HG02763 (cell line): ENCODE measurements at regions not wholly inside any gene's neighbourhood (a gene's known extent, or its start where the extent isn't known, plus 50 kb on each side); places are given as distances from the start of the nearest gene placed in this dataset.

Experiments
- ATAC-seq: cut with Tn5 transposase; IDR thresholded peaks from one replicate; pipeline ENCODE4 v1.9.1; 2021; ENCODE audit warnings: mild to moderate bottlenecking, moderate library complexity; ENCODE audit not compliant: unreplicated experiment

DNA sequence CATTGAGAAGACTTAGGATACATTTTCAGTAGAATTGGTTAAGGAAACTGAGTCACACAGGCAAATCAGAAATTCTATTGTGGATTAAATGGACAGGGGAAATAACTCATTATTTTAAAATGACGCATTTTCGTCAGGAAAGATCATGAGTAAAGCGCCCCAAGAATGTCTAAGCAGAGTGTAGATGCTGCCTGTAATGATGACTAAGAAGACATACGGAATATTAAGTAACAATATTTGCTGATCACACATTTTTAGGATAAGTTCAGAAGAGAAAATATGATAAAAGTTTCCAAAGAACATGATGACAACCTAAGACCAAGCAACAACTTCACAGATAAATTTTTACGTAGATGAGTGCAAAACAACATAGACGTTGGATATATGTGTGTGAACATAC, 596.3 kb upstream of the TENM3 start:
- no peak for ATAC-seq

DNA sequence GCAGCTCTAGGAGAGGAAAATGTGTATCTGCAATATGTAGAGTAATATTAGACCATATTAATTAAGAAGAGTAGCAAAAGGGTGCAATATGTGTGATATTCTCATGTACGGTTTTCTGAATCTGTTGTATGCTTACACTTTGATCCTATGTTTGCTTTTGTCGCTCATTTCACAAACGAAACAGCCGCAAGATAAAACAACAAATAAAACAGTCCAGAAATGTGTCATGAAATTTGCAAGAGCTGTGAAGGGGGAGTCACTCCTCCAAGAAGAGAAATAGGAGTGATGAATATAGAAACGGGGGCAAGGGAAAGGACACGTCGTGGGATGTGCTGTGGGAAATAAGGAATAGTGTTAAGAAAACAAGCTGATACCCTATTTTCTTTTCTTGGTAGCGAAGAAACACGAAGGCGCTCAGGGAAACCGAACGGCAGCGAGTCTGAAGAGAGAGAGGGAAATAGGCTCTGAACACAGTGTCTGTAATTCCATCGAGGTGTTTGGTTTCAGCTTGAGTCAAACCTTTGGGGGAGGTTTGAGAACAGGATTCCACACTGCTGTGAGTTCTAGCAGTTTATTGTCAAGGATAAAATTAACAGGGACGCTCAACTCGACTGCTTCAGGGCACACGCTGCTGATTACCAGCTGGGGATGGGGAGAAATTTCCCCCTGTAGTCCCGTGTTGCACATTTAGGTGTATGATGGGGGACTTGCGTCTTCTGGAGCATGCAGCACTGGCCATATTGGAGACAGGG, 595.6 kb upstream of the TENM3 start:
- ATAC-seq = no peak

DNA sequence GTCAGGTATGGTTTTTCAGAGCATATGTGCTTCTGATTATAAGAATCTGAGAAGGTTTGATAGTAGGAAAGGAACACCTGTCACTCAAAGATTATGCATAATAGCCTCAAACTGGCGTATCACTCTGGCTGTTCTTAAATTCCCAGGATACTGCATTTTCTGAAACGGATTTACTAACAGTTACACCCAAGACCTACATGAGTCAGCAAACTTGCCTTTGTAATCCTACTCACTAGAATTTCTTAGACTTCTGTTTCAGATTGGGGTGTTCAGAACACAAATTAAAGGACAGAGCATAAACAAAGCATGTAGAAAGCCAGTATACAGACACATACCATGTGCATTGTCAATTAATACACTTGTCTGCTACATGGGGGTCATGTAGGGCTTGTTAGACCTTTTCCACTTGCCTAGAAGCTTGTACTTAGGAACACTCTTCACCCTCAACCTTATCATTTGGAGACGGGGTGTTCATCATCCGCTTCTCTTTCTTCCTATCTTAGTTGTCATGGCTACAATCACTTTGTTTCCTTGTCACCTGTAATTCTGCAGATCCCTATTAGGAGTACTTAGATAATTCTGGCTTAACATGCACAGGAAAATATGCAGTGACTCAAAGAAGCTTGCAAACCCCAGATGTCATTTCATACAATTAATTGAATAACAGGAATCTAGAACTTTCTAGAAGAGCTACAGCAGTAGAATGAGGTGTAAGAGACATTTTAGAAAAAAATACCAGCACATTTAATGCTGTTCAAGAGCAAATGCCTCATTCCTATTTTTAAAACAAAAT, 593.0 kb upstream of the TENM3 start:
- no peak for ATAC-seq

DNA sequence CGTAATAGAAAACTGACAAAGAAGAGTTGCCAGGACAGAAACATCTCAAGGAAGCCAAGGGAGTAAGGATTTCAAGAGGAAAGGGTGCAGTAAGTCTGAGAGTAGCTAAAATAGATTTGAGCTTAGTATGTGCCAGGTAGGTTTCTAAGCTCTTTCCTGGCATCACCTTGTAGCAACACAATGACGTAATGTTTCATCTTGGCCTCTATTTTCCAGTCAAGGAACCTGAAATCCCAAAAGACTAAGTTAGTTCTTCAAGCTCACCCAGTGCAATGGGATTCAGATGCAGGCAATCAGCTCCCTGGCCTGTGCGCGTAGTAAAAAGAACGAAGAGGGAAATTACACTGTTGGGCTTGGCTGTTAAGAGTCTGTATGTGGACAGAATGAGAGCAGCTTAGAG, 586.5 kb upstream of the TENM3 start:
- ATAC-seq = no peak

DNA sequence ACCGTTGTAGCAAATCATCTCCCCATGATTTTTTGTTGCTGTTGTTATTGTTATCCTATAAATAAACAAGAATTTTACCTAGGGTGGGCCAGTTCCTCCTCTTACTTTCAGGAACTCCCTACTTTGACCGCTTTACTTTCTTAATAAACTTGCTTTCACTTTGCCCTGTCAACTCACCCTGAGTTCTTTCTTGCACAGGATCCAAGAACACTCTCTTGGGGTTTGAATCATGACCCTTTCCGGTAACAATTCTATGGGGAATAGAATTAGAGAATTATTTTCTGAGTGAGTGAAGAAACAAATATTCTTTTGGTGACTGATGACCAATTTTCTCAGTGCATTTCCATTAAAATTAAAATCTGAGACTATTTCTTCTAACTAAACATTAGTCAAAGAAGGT, 584.0 kb upstream of the TENM3 start:
- ATAC-seq = no peak

DNA sequence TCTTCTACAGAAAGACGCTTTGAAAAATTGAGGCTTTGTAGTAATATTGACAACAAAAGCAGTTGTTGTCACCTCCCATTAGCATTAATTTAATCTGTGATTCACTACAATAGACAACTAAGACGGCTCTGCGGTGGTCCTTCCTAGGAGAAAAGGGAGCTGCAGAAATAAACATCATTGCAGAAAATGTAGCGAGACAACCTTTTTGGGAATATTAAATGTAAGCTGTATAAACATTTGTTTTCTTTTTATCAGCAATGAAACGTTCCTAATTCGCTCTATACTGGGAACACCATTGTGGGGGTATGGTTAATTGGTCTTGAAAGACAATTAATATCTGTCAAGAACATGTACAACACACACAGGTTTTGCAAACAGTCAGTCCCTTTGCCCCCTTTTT, 583.3 kb upstream of the TENM3 start:
- ATAC-seq = no peak

DNA sequence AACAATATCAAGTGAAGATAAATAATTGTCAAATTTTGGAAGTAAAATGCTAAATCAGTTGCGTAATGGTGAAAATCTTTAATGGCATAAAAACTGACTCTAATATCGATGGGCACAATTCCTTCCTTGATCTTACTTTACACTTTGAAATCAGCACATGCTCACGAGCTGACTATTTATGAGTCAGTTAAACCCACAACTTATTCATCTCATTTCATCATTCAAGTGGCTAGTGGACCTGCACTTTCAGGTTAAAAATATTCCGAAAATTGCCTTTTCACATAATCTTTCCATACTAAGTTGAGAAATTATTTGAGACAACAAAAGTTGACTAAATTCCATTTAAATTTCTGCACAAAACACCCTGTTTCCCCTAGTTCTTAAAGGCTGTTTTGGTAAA, 582.1 kb upstream of the TENM3 start:
- no peak for ATAC-seq

DNA sequence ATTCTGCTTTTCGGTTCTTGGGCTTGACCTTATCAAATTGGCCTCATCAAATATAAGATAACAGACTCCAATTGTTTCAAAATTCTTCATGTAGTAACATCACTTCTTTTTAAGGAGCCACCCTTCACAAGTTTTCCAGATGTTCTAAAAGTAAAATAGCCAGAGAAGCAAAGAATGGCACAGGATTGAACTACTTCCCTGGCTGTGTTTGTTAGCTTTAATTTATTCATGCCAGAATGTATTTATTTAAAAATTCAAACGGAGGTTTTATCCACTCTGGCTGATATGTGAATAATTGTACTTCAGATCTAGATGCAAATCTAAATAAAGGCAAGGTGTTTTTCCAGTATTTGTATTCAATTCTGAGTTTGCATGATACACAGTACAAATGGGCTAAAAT, 581.3 kb upstream of the TENM3 start:
- no peak for ATAC-seq

DNA sequence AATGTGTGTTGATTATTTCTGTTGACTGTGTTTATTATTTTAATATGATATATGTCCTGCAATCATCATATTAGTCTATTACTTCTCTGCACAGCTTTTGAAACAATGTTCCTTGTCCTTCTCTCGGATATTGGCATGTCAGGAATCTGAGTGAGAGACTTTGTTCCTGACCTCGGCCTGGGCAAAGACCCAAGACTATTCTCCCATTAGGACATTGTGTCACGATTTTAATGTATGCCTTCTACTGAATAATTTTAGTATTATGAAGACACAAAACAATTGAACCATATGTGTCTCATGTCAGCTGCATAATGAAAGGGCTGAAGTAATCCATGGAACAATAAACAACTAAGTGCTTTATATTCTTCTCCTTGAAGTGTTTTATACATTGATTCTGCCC, 580.8 kb upstream of the TENM3 start:
- ATAC-seq = no peak

DNA sequence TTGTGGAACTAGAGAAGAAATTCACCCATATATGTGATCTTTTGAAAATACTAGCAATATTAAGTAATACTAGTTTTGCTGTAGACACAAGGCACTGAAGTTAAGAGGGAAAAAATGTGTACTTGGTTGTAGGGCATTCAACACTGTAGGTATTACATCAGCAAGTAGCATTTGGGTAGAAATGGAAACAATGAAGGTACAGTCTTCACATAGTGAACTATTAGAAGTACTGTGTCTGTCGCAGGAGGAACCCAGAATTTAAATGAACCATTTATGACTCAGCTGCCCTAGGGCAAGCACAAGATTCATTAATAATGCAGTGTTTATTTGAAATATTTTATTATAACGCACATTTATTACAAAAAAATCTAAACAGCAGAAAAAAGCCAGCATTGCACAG, 572.7 kb upstream of the TENM3 start:
- ATAC-seq = no peak

DNA sequence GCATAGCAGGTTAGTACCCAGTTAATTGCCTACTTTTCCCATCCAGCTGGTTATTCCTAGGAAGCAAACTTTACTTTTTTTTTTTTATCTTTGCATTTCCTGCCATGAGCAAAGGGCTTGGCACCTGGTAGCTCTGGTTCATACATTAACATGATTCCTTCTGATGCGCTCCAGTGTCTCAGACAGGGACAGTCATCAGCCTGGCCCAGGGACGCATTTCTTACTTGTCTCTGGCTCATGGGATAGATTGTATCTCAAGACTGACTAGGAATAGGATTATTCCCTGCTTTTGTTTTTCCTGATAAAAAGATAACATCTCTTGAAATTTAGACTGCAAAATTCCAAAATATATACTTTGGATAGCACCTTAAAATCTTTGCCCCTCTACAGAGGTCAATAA, 571.5 kb upstream of the TENM3 start:
- no peak for ATAC-seq

DNA sequence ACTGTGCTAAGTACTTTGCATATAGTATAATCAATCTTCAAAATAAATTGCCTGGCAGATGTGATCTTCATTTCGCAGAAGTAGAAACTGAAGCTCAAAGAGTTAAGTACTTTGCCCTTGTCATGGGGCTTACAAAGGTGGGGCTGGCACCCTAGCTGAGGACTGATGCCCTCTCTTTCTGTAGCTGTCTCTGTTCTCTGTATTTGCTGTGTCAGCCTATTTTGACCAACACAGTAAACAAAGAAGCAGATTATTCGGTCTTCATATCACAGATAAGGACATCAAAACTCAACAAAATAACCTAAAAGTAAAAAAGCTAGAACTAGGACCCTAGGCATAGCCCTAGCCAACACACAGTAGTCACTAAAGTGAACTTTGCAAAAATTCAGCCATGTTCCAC, 570.5 kb upstream of the TENM3 start:
- no peak for ATAC-seq

DNA sequence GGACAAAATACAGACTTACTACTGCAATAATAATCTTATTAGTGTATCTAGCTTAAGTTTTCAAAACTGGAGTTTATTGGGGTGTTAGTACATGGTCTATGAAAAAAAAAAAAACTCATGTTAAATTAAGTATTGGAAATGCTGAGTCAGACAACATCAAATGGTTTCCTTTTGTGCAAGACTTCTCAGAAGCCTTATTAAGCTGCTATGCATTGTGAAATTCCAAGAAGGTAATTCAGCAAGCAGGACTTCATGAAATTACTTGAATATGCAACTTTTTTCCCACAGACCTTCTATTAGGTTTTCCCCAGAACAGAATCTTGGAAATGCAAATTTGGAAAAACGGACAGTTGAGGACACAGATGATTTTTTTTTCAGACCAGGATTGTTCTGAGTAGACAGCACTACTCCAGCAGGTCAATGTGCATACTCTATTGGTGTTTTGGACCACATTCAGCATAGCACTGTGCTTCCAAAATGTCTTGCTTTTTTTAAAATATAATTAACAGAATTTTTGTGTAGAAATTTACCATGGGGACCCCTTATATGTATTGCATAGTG, 568.8 kb upstream of the TENM3 start:
- ATAC-seq = no peak

DNA sequence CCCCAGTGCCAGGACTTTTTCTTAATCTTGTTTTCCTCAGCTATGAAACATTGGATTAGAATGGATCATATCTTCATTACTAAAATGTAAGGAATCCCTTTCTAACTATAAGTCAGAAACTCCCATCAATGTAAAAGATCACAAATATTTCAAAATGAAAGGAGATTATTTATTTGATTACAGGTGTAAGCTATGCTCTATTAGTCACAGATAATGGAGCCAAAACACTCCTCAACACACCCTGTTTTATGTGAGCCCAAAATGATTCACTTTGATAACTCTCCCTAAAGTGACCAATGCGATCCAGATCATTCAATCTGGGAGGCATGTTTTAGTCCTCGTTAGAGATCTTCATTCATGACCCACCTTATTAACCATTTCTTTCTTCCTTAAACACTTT, 566.7 kb upstream of the TENM3 start:
- ATAC-seq = no peak

DNA sequence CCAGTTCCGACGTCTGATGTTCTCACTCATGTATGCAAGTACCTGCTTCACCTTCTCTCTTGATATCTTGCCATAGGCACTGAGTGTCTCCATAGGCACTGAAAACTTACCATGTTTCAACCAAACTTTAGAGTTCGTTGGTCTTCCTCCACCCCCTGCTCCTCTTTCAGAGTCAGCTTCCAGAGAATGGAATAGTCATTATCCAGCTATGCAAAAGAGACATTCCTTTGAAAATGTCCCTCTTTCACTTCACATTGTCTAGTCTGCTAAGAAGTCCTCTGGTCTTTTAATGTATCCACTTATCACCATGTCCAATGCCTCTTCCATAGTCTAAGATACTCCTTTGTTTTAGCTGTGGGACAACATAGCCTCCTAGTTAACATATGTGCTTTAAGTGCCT, 566.0 kb upstream of the TENM3 start:
- no peak for ATAC-seq

DNA sequence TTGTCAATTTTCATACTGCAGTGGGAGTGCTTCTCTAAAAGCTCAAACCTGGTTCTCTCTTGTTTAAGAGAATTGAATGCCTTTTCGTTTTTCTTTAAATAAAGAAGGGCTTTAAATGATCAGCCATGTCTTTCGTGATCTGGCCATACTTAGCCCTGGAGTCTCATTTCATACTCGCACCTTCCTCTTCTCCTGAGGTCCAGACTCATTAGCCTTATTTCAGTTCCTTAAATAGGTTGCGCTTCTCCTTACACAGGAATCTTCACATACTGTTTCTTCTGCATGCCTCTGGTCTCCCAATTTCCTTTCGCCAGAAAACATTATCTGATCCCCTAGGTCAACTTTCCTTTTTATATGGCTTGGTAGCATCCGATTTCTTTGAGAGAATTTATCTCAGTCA, 565.6 kb upstream of the TENM3 start:
- no peak for ATAC-seq

DNA sequence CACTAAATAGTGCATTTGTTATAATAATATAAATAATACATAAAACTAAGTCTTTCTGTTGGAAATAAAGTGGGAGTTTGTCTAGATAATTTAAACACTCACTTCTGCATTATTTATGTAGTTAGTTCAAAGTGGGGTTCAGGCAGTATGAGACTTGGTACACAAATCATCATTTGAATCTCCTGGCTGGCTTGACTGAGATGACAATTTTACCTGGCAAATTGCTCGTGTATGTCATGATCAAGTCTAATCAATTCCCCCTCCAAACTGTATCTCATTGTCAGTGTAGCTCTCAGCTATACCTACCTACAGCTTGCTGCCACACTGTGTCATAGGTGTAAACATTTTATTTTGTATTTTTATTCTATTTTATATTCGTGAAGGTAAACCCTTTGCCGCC, 563.4 kb upstream of the TENM3 start:
- no peak for ATAC-seq

DNA sequence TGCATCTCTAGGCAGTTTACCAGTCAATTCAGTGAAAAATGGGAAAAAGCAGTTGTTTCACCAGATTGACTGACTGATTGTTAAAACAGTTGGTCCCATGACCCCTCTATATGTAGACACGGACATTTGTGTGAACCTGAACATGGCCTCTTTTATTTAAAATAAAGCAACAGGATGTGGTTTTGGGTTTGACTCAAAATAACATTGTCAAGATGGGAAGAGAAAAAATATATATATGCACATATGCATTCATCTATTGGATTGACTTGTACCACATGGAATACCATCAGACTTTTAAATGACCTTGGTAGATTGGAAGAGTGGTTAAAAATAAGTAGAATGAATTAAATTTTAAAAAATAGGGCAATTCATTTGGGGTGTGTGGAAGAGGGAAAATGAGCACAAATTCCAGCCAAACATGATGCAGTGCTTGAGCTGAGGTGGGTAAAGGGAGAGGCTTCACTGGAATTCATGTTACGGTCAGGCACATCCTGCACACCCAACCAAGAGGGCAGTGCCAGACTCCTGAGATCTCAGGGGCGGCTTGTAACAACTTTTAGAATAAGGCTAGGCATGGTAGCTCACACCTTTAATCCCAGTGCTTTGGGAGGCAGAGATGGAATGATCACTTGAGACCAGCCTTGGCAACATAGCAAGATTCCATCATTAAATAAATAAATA, 560.7 kb upstream of the TENM3 start:
- no peak for ATAC-seq

DNA sequence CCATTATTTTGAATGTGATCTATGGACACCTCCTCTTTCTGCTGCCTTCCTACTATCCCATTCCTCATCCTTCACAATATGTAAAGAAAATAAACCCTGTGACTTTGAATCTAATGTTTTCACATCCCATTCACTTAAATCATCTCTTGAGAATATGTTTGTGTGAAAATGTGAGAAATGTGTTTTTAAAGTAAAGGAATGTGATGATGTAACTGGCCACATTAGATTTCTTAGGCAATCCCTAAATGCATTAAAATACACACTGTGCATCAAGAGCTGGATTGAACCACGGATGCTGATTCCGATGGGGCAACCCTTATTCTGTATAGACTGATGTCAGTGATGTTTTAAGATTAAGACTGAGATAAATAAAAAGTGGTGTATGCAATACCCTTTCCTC, 558.9 kb upstream of the TENM3 start:
- ATAC-seq = no peak

DNA sequence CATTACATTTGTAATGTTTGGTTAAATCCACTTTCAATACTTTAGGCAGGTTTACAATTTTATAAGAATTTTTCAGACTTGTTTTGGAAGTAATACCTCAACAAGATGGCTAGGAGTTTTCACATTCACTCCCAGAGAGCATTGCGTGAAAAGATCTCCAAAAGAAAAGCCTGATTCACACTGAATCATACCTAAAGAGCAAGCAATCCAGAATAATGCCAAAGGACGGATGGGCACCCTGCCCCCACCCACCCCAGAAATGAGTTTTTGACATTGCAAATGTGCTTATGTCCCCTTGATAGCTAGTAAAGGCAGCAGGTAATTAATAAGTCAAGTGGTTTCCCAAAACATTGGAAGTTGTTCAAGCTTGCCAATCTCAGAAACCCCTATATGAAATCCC, 557.7 kb upstream of the TENM3 start:
- no peak for ATAC-seq

DNA sequence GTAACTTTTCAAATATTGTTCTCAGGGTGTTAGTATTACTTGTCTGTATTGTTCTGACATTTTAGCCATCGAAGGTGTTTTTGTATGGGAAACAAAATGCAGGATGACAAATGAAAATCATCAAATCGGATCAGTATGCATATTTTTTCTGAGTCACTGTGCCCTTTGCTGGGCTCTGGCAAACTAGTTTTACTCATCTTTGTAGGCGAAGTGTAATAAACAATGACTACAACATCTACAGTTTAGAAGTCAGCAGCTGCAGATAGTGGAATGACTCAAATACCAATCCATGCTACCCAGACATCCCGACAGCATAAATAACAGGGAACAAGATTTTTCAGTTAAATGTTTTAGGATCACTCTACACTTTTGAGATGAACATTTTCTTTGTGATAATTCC, 557.3 kb upstream of the TENM3 start:
- no peak for ATAC-seq

DNA sequence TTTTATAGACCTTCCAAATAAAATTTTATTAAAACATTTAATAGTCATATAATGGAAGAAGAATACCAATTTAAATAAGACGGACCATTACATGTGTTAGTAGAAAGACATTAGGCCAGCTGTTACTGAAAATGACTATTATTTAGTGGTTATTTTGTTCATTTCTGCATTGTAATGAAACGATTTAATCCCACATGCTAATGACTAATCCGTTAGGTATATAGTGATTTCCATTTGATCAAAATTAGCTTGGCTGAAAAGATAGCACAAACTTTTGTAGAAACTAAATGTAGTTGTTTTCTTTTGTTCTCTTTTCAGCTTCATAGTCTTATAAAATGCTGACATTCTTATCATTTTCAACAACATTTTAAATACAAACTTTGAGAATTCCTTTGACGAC, 556.1 kb upstream of the TENM3 start:
- no peak for ATAC-seq
